ENCODE measurements at regions not wholly inside any gene's neighbourhood (a gene's known extent, or its start where the extent isn't known, plus 50 kb on each side); places are given as distances from the start of the nearest gene placed in this dataset.

DNA sequence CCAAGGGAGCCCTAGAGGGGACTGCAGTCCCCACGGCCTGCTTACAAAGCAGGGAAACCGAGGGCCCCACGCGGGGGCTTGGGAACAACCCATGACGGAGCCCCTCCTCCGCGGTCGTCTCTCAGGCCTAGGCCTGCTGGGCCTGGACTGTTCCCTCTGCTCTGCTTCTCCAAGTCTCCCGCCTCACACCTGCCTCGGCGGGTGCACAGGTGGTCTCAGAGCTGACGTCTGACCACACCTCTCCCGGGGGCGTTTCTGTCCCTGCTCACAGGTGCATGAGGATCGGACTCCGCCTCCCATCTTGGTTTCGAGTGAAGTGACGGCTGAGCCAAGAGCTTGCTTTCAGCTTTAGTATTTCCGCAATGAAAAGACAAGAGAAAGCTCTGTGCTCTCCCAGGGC is 72.1 kb downstream of the MRPL36 start:
- no peak overlapping the region for H3K4me3 ChIP-seq (ENCODE audit: low read depth, low read length)
- POLR2A ChIA-PET, result no interaction called here
- TF ChIP-seq, protein P1, sequence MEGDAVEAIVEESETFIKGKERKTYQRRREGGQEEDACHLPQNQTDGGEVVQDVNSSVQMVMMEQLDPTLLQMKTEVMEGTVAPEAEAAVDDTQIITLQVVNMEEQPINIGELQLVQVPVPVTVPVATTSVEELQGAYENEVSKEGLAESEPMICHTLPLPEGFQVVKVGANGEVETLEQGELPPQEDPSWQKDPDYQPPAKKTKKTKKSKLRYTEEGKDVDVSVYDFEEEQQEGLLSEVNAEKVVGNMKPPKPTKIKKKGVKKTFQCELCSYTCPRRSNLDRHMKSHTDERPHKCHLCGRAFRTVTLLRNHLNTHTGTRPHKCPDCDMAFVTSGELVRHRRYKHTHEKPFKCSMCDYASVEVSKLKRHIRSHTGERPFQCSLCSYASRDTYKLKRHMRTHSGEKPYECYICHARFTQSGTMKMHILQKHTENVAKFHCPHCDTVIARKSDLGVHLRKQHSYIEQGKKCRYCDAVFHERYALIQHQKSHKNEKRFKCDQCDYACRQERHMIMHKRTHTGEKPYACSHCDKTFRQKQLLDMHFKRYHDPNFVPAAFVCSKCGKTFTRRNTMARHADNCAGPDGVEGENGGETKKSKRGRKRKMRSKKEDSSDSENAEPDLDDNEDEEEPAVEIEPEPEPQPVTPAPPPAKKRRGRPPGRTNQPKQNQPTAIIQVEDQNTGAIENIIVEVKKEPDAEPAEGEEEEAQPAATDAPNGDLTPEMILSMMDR (IDR thresholded peaks at IDR 0.05; ENCODE audit: insufficient read depth, low read length, missing control alignments), result no peak
- DNase-seq (ENCODE audit: low read depth, low spot score), result no peak
- CTCF ChIA-PET, result no interaction called here

DNA sequence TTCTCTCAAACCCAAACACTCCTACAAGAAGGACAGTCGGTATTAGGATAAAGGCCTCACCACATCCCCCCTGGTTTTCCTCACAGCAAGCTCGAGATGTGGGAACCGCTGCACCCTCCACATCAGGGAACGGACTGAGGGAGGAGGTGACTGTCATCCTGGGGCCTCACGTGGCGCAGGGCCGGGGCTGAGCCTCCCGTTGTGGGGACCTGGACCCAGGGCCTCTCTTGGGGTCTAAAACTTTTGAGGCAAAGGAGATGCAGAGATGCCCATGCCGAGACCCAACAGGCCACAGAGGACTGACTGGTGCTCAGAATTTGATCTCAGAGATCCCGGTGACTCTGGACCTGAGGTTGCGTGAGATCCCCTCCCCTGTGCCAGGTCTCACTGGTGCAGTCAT is 72.7 kb downstream of the MRPL36 start:
- ChIA-PET CTCF (no interaction called here), POLR2A (no interaction called here)
- TF ChIP-seq, protein P1 (IDR thresholded peaks at IDR 0.05; ENCODE audit: insufficient read depth, low read length, missing control alignments), result no peak
- DNase-seq (ENCODE audit: low read depth, low spot score), result no peak
- H3K4me3 ChIP-seq (ENCODE audit: low read depth, low read length), result no peak overlapping the region

DNA sequence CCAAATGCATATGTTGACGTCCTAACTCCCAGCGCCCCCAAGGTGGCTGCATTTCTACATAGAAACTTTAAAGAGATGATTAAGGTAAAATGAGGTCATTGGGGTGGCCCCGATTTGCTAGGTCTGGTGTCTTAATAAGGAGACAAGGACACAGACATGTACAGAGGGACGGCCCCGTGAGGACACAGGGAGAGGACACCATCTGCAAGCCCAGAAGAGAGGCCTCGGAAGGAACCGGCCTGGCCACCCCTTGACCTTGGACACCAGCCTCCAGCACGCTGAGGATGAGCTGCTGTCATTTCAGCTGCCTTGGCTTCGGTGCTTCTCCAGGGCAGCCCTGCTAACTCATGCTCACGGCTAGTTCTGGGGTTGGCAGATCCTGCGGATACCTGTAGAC is 73.2 kb downstream of the MRPL36 start:
- no peak overlapping the region for H3K4me3 ChIP-seq (ENCODE audit: low read depth, low read length)
- TF ChIP-seq, protein P1 (IDR thresholded peaks at IDR 0.05; ENCODE audit: insufficient read depth, low read length, missing control alignments), result no peak
- DNase-seq (ENCODE audit: low read depth, low spot score), result no peak
- ChIA-PET POLR2A (no interaction called here), CTCF (no interaction called here)

DNA sequence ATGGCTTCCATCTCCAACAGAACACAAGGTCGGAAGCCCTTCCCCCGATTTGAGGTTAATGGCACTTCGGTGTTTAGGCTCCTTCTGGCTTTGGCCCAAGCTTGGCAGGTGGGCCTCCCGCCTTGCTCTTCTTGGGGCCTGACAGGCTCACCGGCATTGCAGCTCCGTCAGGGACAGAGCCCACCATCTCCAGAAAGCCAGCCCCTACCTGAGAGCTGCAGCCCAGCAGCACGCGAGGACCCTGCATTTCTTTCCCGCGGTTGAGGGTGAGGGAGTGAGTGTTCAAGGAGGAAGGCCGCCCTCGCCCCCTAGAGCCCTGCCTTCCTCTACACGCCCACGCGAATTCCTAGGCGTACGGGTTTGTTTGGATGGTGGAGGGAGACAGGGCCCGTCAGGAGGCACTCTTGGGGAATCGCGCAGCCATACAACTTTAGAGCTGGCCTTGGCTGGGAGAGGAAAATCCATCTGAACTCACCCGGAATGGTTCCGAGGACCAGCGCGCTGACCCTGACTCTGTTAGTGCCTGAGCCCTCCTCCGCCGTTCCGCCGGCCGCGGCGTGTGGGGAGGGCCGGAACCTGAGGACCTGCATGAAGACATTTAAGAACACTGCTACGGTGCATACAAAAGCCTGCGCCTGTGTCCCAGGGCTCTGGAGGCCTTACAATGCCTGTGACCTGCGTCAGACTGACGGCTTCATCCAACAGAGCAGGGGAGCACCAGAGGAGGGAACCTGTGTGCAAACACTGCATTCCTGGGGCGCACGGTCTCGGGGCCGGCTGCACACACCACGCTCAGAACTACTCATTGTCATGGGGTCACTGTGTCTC is 73.8 kb downstream of the MRPL36 start:
- DNase-seq (ENCODE audit: low read depth, low spot score), result no peak
- TF ChIP-seq, protein P1 (IDR thresholded peaks at IDR 0.05; ENCODE audit: insufficient read depth, low read length, missing control alignments), result no peak
- CTCF ChIA-PET, result no interaction called here
- POLR2A ChIA-PET, result no interaction called here
- no peak overlapping the region for H3K4me3 ChIP-seq (ENCODE audit: low read depth, low read length)

DNA sequence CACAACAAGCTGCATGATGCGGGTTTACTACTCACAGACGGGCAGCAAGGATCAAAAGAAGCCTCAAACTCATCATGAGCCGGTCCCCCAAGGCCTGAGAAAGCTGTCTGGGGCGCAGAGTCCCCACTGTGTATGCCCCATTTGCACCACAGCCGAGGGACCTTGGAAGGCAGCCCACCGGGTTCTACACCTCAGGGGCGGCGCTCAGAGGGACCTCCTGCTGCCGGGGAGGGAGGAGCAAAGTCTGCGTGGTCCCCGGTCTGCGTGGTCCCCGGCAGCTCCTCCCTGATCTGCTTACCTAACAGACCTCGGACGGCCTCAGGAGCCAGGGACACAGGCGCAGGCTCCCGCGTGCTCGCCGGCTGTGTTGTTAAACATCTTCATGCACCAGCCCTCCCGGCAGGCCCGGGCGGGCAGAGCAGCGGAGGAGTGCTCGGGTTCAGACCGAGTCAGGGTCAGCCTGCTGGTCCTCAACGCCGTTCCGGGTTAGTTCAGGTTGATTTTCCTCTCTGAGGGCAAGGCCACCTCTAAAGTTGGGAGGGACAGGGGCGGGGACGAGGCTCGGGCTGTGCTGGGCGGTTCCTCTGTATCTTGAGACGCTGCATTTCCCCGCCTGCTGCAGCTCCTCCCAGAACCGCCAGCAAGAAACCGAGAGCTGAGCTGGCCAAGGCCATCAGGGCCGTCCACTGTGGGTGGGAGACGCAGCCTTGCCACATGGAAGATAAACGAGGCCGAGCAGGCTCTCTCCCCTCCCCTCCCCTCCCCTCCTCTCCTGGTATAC is 74.6 kb downstream of the MRPL36 start:
- TF ChIP-seq, protein P1 (IDR thresholded peaks at IDR 0.05; ENCODE audit: insufficient read depth, low read length, missing control alignments), result no peak
- no peak overlapping the region for H3K4me3 ChIP-seq (ENCODE audit: low read depth, low read length)
- ChIA-PET POLR2A (no interaction called here), CTCF (interaction anchor here (1.2 kb wide), 1 partner anchor 13 kb away, joined by 5 read pairs; no protein-coding TSS in a partner anchor)
- DNase-seq (ENCODE audit: low read depth, low spot score), result no peak
